NCI-H1417 (cell line): ENCODE measurements at regions not wholly inside any gene's neighbourhood (a gene's known extent, or its start where the extent isn't known, plus 50 kb on each side); places are given as distances from the start of the nearest gene placed in this dataset.

ENCODE experiments used
- DNase-seq, 3 experiments: peaks; one replicate each; lab custom pipeline; 2025; lab: John Stamatoyannopoulos, UW

- no peak for DNase-seq
Observed at GRCh38 chrX:3780564-3780963, 67.1 kb upstream of the PRKX start.

GRCh38 chrX:3779546-3779945 is 66.1 kb upstream of the PRKX start:
- no peak for DNase-seq

- no peak for DNase-seq
Observed at GRCh38 chrX:3777416-3777815, 64.0 kb upstream of the PRKX start.

GRCh38 chrX:3771766-3772165 is 58.3 kb upstream of the PRKX start:
- DNase-seq = no peak

- DNase-seq = no peak
Observed at GRCh38 chrX:3768881-3769280, 55.4 kb upstream of the PRKX start.
